CD4-positive, alpha-beta T cell (primary cell): ENCODE measurements at regions not wholly inside any gene's neighbourhood (a gene's known extent, or its start where the extent isn't known, plus 50 kb on each side); places are given as distances from the start of the nearest gene placed in this dataset.

Experiments
- ATAC-seq: fragments of 200-7000 bp; cut with Tn5 transposase; one replicate; pipeline ENCODE4 v1.10.0; 2022; ENCODE audit warnings: mild to moderate bottlenecking; ENCODE audit not compliant: poor library complexity
- CTCF ChIA-PET: fragments of 350-600 bp; sonication (Branson Sonifier 250); formaldehyde crosslinking; loops from one replicate; lab custom pipeline; 2021; ENCODE audit warnings: antibody characterized with exemption, inconsistent platforms; lab: Charles Lee
- POLR2A ChIA-PET: fragments of 350-600 bp; sonication (Branson Sonifier 250); formaldehyde crosslinking; loops from one replicate; lab custom pipeline; 2021; ENCODE audit warnings: antibody characterized with exemption, inconsistent platforms; lab: Charles Lee
- DNase-seq, 14 experiments: peaks; one replicate each; pipeline ENCODE4 v3.0.0-alpha.2; 2013 to 2020; ENCODE audit warnings: mixed read lengths in 2 of 14
- H3K27ac ChIP-seq, 2 donors: one replicate each; pipeline versions ENCODE4 v1.5.1 to v1.7.0; 2013; ENCODE audit warnings: low read length in 2 of 2, low read depth in 1 of 2, mild to moderate bottlenecking in 1 of 2
- H3K27me3 ChIP-seq, 2 experiments: 1 replicate in 1 of 2; 2 replicates in 1 of 2; pipeline versions ENCODE4 v1.6.1 to v1.7.0; 2013; ENCODE audit warnings: low read length in 2 of 2, control low read depth in 1 of 2, mild to moderate bottlenecking in 1 of 2, moderate library complexity in 1 of 2; ENCODE audit not compliant: insufficient read depth in 2 of 2, control insufficient read depth in 1 of 2
- H3K36me3 ChIP-seq: one replicate; pipeline ENCODE4 v1.6.1; 2013; ENCODE audit warnings: low read length, control low read depth; ENCODE audit not compliant: insufficient read depth
- H3K4me1 ChIP-seq: one replicate; pipeline ENCODE4 v1.6.1; 2013; ENCODE audit warnings: low read length, control low read depth; ENCODE audit not compliant: insufficient read depth
- H3K4me3 ChIP-seq: one replicate; pipeline ENCODE4 v1.5.1; 2013; ENCODE audit warnings: mild to moderate bottlenecking, low read length, moderate library complexity
- H3K9me3 ChIP-seq, 2 experiments: 1 replicate in 1 of 2; 2 replicates in 1 of 2; pipeline versions ENCODE4 v1.6.1 to v1.7.0; 2013; ENCODE audit warnings: low read length in 2 of 2, mild to moderate bottlenecking in 2 of 2, control low read depth in 1 of 2, moderate library complexity in 1 of 2; ENCODE audit not compliant: control insufficient read depth in 1 of 2, insufficient read depth in 1 of 2
- H3K27ac Mint-ChIP-seq: one replicate; pipeline ENCODE4 v1.8.0; 2020; ENCODE audit warnings: mixed read lengths
- H3K27me3 Mint-ChIP-seq: one replicate; pipeline ENCODE4 v1.8.0; 2021; ENCODE audit warnings: mixed read lengths
- H3K36me3 Mint-ChIP-seq: one replicate; pipeline ENCODE4 v1.8.0; 2021; ENCODE audit warnings: low read depth, mixed read lengths
- H3K4me1 Mint-ChIP-seq: one replicate; pipeline ENCODE4 v1.8.0; 2021; ENCODE audit warnings: low read depth, mixed read lengths
- H3K4me3 Mint-ChIP-seq: one replicate; pipeline ENCODE4 v1.8.0; 2020; ENCODE audit warnings: mild to moderate bottlenecking, mixed read lengths
- H3K9me3 Mint-ChIP-seq: one replicate; pipeline ENCODE4 v1.8.0; 2020; ENCODE audit warnings: mixed read lengths
- CTCF ChIP-seq: fragments of 200-600 bp; IDR thresholded peaks from one replicate; pipeline ENCODE4 v1.8.0; 2022; ENCODE audit warnings: antibody characterized with exemption, mild to moderate bottlenecking
- intact Hi-C, 2 experiments: fragments of 100-400 bp; cut with DNase I in 1 of 2; cut with micrococcal nuclease in 1 of 2; formaldehyde crosslinking; loops; one replicate each; pipeline versions ENCODE4 v1.15.1 to v1.9.0; 2023 to 2025; cut with DNase I, micrococcal nuclease

DNA sequence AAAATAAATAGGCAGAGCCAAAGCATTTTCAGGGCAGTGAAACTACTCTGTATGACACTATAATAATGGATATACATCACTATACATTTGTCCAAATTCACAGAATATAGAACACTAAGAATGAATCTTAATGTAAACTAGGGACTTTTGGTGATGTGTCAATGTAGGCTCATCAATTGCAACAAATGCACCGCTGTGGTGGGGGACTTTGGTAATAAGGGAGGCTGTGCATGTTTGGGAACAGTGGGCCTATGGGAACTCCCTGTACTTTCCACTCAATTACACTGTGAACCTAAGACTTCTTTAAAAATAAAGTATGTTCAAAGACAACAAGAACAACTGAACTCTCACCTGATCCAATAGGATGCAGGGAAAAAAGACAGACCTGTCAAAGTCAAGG lies 220.7 kb downstream of the CMPK2 start:
- DNase-seq (no peak), ATAC-seq (no peak)
- Histone ChIP-seq H3K9me3 (no peaks in the 10 kb centered on the region), H3K27ac (no peak overlapping the region), H3K27me3 (no peaks in the 10 kb centered on the region), H3K4me1 (no peaks in the 10 kb centered on the region), H3K36me3 (no peaks in the 10 kb centered on the region), H3K4me3 (no peak overlapping the region)
- H3K36me3 Mint-ChIP-seq = no peaks in the 10 kb centered on the region
- H3K4me3 Mint-ChIP-seq = no peak overlapping the region
- H3K4me1 Mint-ChIP-seq = no peaks in the 10 kb centered on the region
- intact Hi-C loops = no loop called here
- no peak for TF ChIP-seq CTCF
- POLR2A ChIA-PET = no interaction called here
- CTCF ChIA-PET = no interaction called here
- H3K27ac Mint-ChIP-seq = no peak overlapping the region
- no peaks in the 10 kb centered on the region for H3K9me3 Mint-ChIP-seq
- H3K27me3 Mint-ChIP-seq = peaks cover 26% of the 10 kb centered on the region

- Mint-ChIP-seq H3K4me1 (no peaks in the 10 kb centered on the region), H3K36me3 (no peaks in the 10 kb centered on the region), H3K27me3 (peaks cover 21% of the 10 kb centered on the region), H3K4me3 (no peak overlapping the region), H3K9me3 (no peaks in the 10 kb centered on the region), H3K27ac (no peak overlapping the region)
- intact Hi-C loops = no loop called here
- Histone ChIP-seq H3K27ac (no peak overlapping the region), H3K9me3 (no peaks in the 10 kb centered on the region), H3K36me3 (no peaks in the 10 kb centered on the region), H3K4me3 (no peak overlapping the region), H3K27me3 (no peaks in the 10 kb centered on the region), H3K4me1 (no peaks in the 10 kb centered on the region)
- ATAC-seq (no peak), DNase-seq (no peak)
- ChIA-PET CTCF (no interaction called here), POLR2A (no interaction called here)
- no peak for TF ChIP-seq CTCF
These were observed 220.0 kb downstream of the CMPK2 start for GRCh38 chr2:6645672-6646071.

DNA sequence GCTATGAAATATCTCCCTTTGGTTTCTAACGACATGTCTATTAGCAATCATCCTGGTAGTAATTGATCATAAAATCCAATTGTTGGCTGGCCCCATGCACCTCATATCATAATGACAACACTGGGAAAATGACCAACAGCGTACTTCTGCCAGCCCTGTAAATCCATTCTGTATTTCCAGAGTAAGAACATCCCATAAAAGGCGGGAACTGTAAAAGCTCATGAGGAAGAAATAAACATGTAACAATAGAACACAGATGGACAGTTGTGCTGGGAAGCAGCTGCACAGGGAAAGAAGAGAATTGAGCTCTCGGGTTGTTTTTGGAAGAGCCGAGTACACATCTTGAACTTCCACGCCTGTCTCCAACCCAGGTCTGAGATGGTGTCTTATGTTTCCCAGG lies 218.7 kb downstream of the CMPK2 start:
- Histone ChIP-seq H3K27ac (no peak overlapping the region), H3K27me3 (no peaks in the 10 kb centered on the region), H3K9me3 (no peaks in the 10 kb centered on the region), H3K36me3 (no peaks in the 10 kb centered on the region), H3K4me3 (no peak overlapping the region), H3K4me1 (no peaks in the 10 kb centered on the region)
- Mint-ChIP-seq H3K36me3 (no peaks in the 10 kb centered on the region), H3K4me1 (no peaks in the 10 kb centered on the region), H3K9me3 (no peaks in the 10 kb centered on the region), H3K27ac (no peak overlapping the region), H3K27me3 (peaks cover 20% of the 10 kb centered on the region), H3K4me3 (no peak overlapping the region)
- TF ChIP-seq CTCF = no peak
- no peak for DNase-seq
- no peak for ATAC-seq
- CTCF ChIA-PET = no interaction called here
- intact Hi-C loops = no loop called here
- POLR2A ChIA-PET = no interaction called here
